Lower leg skin (tissue), 4 donors: ENCODE measurements at regions not wholly inside any gene's neighbourhood (a gene's known extent, or its start where the extent isn't known, plus 50 kb on each side); places are given as distances from the start of the nearest gene placed in this dataset.

Source experiments
- DNase-seq, 2 donors: peaks; one replicate each; pipeline ENCODE4 v3.0.0-alpha.2; 2019; ENCODE audit warnings: low spot score in 2 of 2
- H3K4me3 ChIP-seq: fragments of 200-600 bp; sonication (generic); 2 replicates; pipeline ENCODE4 v1.5.1; 2017; ENCODE audit warnings: mild to moderate bottlenecking, low read depth; ENCODE audit not compliant: poor library complexity, severe bottlenecking
- POLR2A ChIP-seq, 2 donors: fragments of 450-650 bp; IDR thresholded peaks; one replicate each; pipeline ENCODE4 v1.6.1; 2016 to 2017; ENCODE audit warnings: antibody characterized with exemption in 2 of 2, mild to moderate bottlenecking in 1 of 2, moderate library complexity in 1 of 2
- WGBS, 2 donors: methylation state at CpG; one replicate each; pipeline ENCODE4 v1.1.5; 2018; 5-methylcytosine and 5-hydroxymethylcytosine counted together
- intact Hi-C: fragments of 100-400 bp; cut with DNase I; formaldehyde crosslinking; loops from one replicate; pipeline ENCODE4 v1.15.0; 2023; ENCODE audit warnings: low total_unique reads
- TF ChIP-seq, protein P1 (sequence below), 3 donors: fragments of 450-650 bp; IDR thresholded peaks; one replicate each; pipeline ENCODE4 v1.5.1; 2016; ENCODE audit warnings: antibody characterized with exemption in 3 of 3, mild to moderate bottlenecking in 3 of 3, moderate library complexity in 2 of 3

GRCh38 chr16:65323655-65324237 lies 201.9 kb upstream of the CDH11 start:
- no peak for DNase-seq
- H3K4me3 ChIP-seq: no peak overlapping the region
- intact Hi-C loops: no loop called here
- WGBS, 2 donors: 68 to 82% methylated on average over 2 of the region's 2 CpGs
- TF ChIP-seq, protein P1, sequence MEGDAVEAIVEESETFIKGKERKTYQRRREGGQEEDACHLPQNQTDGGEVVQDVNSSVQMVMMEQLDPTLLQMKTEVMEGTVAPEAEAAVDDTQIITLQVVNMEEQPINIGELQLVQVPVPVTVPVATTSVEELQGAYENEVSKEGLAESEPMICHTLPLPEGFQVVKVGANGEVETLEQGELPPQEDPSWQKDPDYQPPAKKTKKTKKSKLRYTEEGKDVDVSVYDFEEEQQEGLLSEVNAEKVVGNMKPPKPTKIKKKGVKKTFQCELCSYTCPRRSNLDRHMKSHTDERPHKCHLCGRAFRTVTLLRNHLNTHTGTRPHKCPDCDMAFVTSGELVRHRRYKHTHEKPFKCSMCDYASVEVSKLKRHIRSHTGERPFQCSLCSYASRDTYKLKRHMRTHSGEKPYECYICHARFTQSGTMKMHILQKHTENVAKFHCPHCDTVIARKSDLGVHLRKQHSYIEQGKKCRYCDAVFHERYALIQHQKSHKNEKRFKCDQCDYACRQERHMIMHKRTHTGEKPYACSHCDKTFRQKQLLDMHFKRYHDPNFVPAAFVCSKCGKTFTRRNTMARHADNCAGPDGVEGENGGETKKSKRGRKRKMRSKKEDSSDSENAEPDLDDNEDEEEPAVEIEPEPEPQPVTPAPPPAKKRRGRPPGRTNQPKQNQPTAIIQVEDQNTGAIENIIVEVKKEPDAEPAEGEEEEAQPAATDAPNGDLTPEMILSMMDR (IDR thresholded peaks at IDR 0.05): no peak
- TF ChIP-seq POLR2A (IDR thresholded peaks at IDR 0.05): no peak

- intact Hi-C loops: no loop called here
- WGBS, 2 donors: 62 to 68% methylated on average over 6 of the region's 6 CpGs
- TF ChIP-seq, protein P1 (IDR thresholded peaks at IDR 0.05): no peak
- TF ChIP-seq POLR2A (IDR thresholded peaks at IDR 0.05): no peak
- DNase-seq: no peak
- H3K4me3 ChIP-seq: no peak overlapping the region
These were observed 197.9 kb upstream of the CDH11 start for GRCh38 chr16:65319621-65320231.

GRCh38 chr16:65318590-65319257 lies 196.9 kb upstream of the CDH11 start:
- no peak overlapping the region for H3K4me3 ChIP-seq
- TF ChIP-seq POLR2A (IDR thresholded peaks at IDR 0.05): no peak
- TF ChIP-seq, protein P1 (IDR thresholded peaks at IDR 0.05): no peak
- DNase-seq: no peak
- intact Hi-C loops: no loop called here

GRCh38 chr16:65318138-65318537 lies 196.3 kb upstream of the CDH11 start:
- WGBS, 2 donors: 36 to 45% methylated on average over 9 of the region's 9 CpGs
- no peak overlapping the region for H3K4me3 ChIP-seq
- no peak for DNase-seq
- intact Hi-C loops: no loop called here
- TF ChIP-seq POLR2A (IDR thresholded peaks at IDR 0.05): no peak
- TF ChIP-seq, protein P1 (IDR thresholded peaks at IDR 0.05): no peak

GRCh38 chr16:65316808-65317207 lies 194.9 kb upstream of the CDH11 start:
- no peak for DNase-seq
- WGBS, 2 donors: 58 to 66% methylated on average over 3 of the region's 3 CpGs
- TF ChIP-seq POLR2A (IDR thresholded peaks at IDR 0.05): no peak
- TF ChIP-seq, protein P1 (IDR thresholded peaks at IDR 0.05): no peak
- intact Hi-C loops: no loop called here
- no peak overlapping the region for H3K4me3 ChIP-seq
